SK-N-SH (cell line): ENCODE measurements at regions not wholly inside any gene's neighbourhood (a gene's known extent, or its start where the extent isn't known, plus 50 kb on each side); places are given as distances from the start of the nearest gene placed in this dataset.

Experiments
- CTCF ChIA-PET: fragments of 300-600, 350-600 bp; formaldehyde crosslinking; extraction: SDS; loops from one replicate; lab custom pipeline; 2021; lab: Yijun Ruan, JAX
- POLR2A ChIA-PET: fragments of 350-600 bp; sonication (Branson Sonifier 250); formaldehyde crosslinking; extraction: SDS; loops from one replicate; lab custom pipeline; 2020; ENCODE audit warnings: antibody characterized with exemption, inconsistent platforms; lab: Yijun Ruan, JAX
- DNase-seq: peaks from one replicate; pipeline ENCODE4 v3.0.0; 2012
- H2AFZ ChIP-seq: fragments of 200-600 bp; sonication (generic); 2 replicates; pipeline ENCODE4 v1.8.1; 2016; ENCODE audit warnings: antibody characterized with exemption, mild to moderate bottlenecking, low read depth
- H3F3A ChIP-seq: fragments of 200-600 bp; sonication (generic); replicated peaks from 2 replicates; pipeline ENCODE3; 2016; ENCODE audit warnings: antibody characterized with exemption, mild to moderate bottlenecking; ENCODE audit not compliant: insufficient read depth
- H3K27ac ChIP-seq, 2 experiments: fragments of 200-500 bp in 1 of 2; fragments of 200-600 bp in 1 of 2; sonication (Bioruptor generic) in 1 of 2; sonication (generic), shearing (Covaris generic) in 1 of 2; 2 replicates each; pipeline versions ENCODE4 v1.5.1 to v1.6.1; 2014 to 2016; ENCODE audit warnings: low read depth in 2 of 2, inconsistent platforms in 1 of 2, low read length in 1 of 2, mild to moderate bottlenecking in 1 of 2, mixed read lengths in 1 of 2
- H3K27me3 ChIP-seq: fragments of 200-600 bp; sonication (generic), shearing (Covaris generic); 2 replicates; pipeline ENCODE4 v1.6.1; 2016; ENCODE audit warnings: mixed run types; ENCODE audit not compliant: insufficient read depth
- H3K36me3 ChIP-seq, 2 experiments: fragments of 200-500 bp in 1 of 2; fragments of 200-600 bp in 1 of 2; sonication (Bioruptor generic) in 1 of 2; sonication (generic) in 1 of 2; replicated peaks in 1 of 2; 2 replicates each; pipeline versions ENCODE3 to v1.5.1; 2014 to 2016; ENCODE audit warnings: low read length in 1 of 2, mild to moderate bottlenecking in 1 of 2; ENCODE audit not compliant: insufficient read depth in 2 of 2, control insufficient read depth in 1 of 2
- H3K4me1 ChIP-seq, 2 experiments: fragments of 200-500 bp in 1 of 2; fragments of 200-600 bp in 1 of 2; sonication (Bioruptor generic) in 1 of 2; sonication (generic), shearing (Covaris generic) in 1 of 2; 2 replicates each; pipeline versions ENCODE4 v1.5.1 to v1.6.1; 2014 to 2016; ENCODE audit warnings: low read depth in 1 of 2, low read length in 1 of 2, mixed run types in 1 of 2; ENCODE audit not compliant: insufficient read depth in 2 of 2, control insufficient read depth in 1 of 2
- H3K4me2 ChIP-seq: fragments of 200-600 bp; sonication (generic), shearing (Covaris generic); 2 replicates; pipeline ENCODE4 v1.6.1; 2017; ENCODE audit warnings: mixed run types
- H3K4me3 ChIP-seq, 2 experiments: fragments of 200-500 bp in 1 of 2; fragments of 200-600 bp in 1 of 2; sonication (Bioruptor generic) in 1 of 2; sonication (generic), shearing (Covaris generic) in 1 of 2; 2 replicates each; pipeline versions ENCODE4 v1.5.1 to v1.8.1; 2014 to 2016; ENCODE audit warnings: low read depth in 2 of 2, inconsistent platforms in 1 of 2, low read length in 1 of 2, mild to moderate bottlenecking in 1 of 2, mixed read lengths in 1 of 2, moderate library complexity in 1 of 2
- H3K79me2 ChIP-seq: fragments of 200-600 bp; sonication (generic); 2 replicates; pipeline ENCODE4 v1.8.1; 2017; ENCODE audit warnings: mild to moderate bottlenecking; ENCODE audit not compliant: insufficient read depth
- H3K9ac ChIP-seq: fragments of 200-600 bp; sonication (generic); 2 replicates; pipeline ENCODE4 v1.6.1; 2017; ENCODE audit warnings: mixed run types
- H3K9me2 ChIP-seq: fragments of 200-600 bp; sonication (generic); 2 replicates; pipeline ENCODE4 v1.6.1; 2017; ENCODE audit warnings: mixed run types
- H3K9me3 ChIP-seq: fragments of 200-600 bp; sonication (generic); 2 replicates; pipeline ENCODE4 v1.6.1; 2017; ENCODE audit warnings: mixed run types, mild to moderate bottlenecking, moderate library complexity
- H4K20me1 ChIP-seq: fragments of 200-600 bp; sonication (generic); 2 replicates; pipeline ENCODE4 v1.6.1; 2017; ENCODE audit warnings: mild to moderate bottlenecking, mixed run types; ENCODE audit not compliant: insufficient read depth
- ELF1 ChIP-seq: IDR thresholded peaks from 2 replicates; pipeline ENCODE4 v1.4.0; 2012
- EP300 ChIP-seq, 2 experiments: IDR thresholded peaks; 2 replicates each; pipeline versions ENCODE4 v1.4.0 to v1.6.1; 2012; ENCODE audit warnings: borderline replicate concordance in 1 of 2, low read depth in 1 of 2, low read length in 1 of 2
- FOXM1 ChIP-seq: IDR thresholded peaks from 2 replicates; pipeline ENCODE4 v1.4.0; 2012; ENCODE audit warnings: low read depth, mild to moderate bottlenecking
- GATA2 ChIP-seq: sonication (generic); formaldehyde crosslinking; IDR thresholded peaks from 2 replicates; pipeline ENCODE4 v1.5.0; 2020; ENCODE audit warnings: mild to moderate bottlenecking, missing genetic modification reagents
- MXI1 ChIP-seq: IDR thresholded peaks from 2 replicates; pipeline ENCODE4 v1.6.1; 2012; ENCODE audit warnings: mild to moderate bottlenecking, low read depth, low read length, improper control_type of control experiment
- NFIC ChIP-seq: IDR thresholded peaks from 2 replicates; pipeline ENCODE4 v1.4.0; 2012; ENCODE audit warnings: borderline replicate concordance
- POLR2AphosphoS5 ChIP-seq: IDR thresholded peaks from 2 replicates; pipeline ENCODE4 v1.6.1; 2012; ENCODE audit warnings: low read depth, low read length
- RAD21 ChIP-seq: IDR thresholded peaks from 2 replicates; pipeline ENCODE4 v1.6.1; 2012; ENCODE audit warnings: mild to moderate bottlenecking, low read length
- RCOR1 ChIP-seq: fragments of 150-350 bp; IDR thresholded peaks from 2 replicates; pipeline ENCODE4 v1.6.1; 2017; ENCODE audit warnings: antibody characterized with exemption, low read length
- RFX5 ChIP-seq: IDR thresholded peaks from 2 replicates; pipeline ENCODE4 v1.6.1; 2012; ENCODE audit warnings: mild to moderate bottlenecking, improper control_type of control experiment, low read length
- SIN3A ChIP-seq: IDR thresholded peaks from 2 replicates; pipeline ENCODE4 v1.6.1; 2012; ENCODE audit warnings: low read depth, mild to moderate bottlenecking, low read length, moderate library complexity, borderline replicate concordance
- SMC3 ChIP-seq: IDR thresholded peaks from 2 replicates; pipeline ENCODE4 v1.6.1; 2012; ENCODE audit warnings: low read depth, low read length, improper control_type of control experiment
- TAF1 ChIP-seq: IDR thresholded peaks from 2 replicates; pipeline ENCODE4 v1.6.1; 2012; ENCODE audit warnings: low read depth, mild to moderate bottlenecking, low read length, moderate library complexity, borderline replicate concordance
- YY1 ChIP-seq: IDR thresholded peaks from 2 replicates; pipeline ENCODE4 v1.4.0; 2012; ENCODE audit warnings: low read depth, mild to moderate bottlenecking
- WGBS: methylation state at CpG from one replicate; pipeline ENCODE4 v1.1.6; 2017; ENCODE audit warnings: low lambda C conversion rate; 5-methylcytosine and 5-hydroxymethylcytosine counted together
- TF ChIP-seq, protein P1 (sequence below): IDR thresholded peaks from 2 replicates; pipeline ENCODE4 v1.6.1; 2012; ENCODE audit warnings: mild to moderate bottlenecking, low read depth, low read length, moderate library complexity
- TF ChIP-seq, protein P2 (sequence below): IDR thresholded peaks from 2 replicates; pipeline ENCODE4 v1.4.0; 2012; ENCODE audit warnings: low read depth, borderline replicate concordance
- TF ChIP-seq, protein P3 (sequence below): fragments of 200-600 bp; sonication (generic); IDR thresholded peaks from 2 replicates; pipeline ENCODE4 v1.6.1; 2017; ENCODE audit warnings: antibody characterized with exemption, mild to moderate bottlenecking, moderate library complexity

DNA sequence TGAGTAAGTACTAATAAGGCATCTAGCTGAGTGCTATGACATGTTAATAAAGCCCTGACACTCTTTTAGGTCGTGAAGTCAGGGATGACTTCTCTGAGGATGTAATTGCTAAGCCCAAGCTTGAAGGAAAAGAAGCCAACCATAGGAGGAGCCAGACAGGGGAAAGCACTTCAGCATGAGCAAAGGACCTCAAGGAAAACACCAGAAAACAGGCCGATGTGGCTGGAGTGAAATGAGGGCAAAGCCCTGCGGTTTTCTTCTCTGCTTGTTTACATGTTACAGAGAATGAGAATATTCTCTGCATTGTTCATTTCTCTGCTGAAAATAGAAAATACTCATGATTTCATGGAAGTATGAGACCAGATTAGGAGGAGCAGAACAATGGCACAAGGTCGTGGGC is 112.5 kb upstream of the ARHGAP28 start:
- Histone ChIP-seq H3K27me3 (no peaks in the 10 kb centered on the region), H3K36me3 (no peaks in the 10 kb centered on the region), H3F3A (no peaks in the 10 kb centered on the region), H3K27ac (no peak overlapping the region), H3K9ac (no peak overlapping the region), H2AFZ (no peak overlapping the region), H3K4me3 (no peak overlapping the region), H3K79me2 (no peaks in the 10 kb centered on the region), H3K4me2 (no peak overlapping the region), H3K9me3 (no peaks in the 10 kb centered on the region), H3K9me2 (no peaks in the 10 kb centered on the region), H3K4me1 (no peaks in the 10 kb centered on the region), H4K20me1 (no peaks in the 10 kb centered on the region)
- ChIA-PET CTCF (interaction anchor here (1.4 kb wide), 1 partner anchor 270 kb away, joined by 4 read pairs; no protein-coding TSS in a partner anchor), POLR2A (no interaction called here)
- TF ChIP-seq RCOR1 (no peak), SIN3A (no peak), POLR2AphosphoS5 (no peak), EP300 (IDR thresholded peaks at IDR 0.05; ENCODE audit: borderline replicate concordance in 1 of 2, low read depth in 1 of 2, low read length in 1 of 2) (no peak), YY1 (no peak), GATA2 (no peak), RAD21 (no peak), SMC3 (no peak), TAF1 (no peak), RFX5 (no peak), FOXM1 (no peak), NFIC (no peak), MXI1 (no peak), ELF1 (no peak)
- TF ChIP-seq, protein P1, sequence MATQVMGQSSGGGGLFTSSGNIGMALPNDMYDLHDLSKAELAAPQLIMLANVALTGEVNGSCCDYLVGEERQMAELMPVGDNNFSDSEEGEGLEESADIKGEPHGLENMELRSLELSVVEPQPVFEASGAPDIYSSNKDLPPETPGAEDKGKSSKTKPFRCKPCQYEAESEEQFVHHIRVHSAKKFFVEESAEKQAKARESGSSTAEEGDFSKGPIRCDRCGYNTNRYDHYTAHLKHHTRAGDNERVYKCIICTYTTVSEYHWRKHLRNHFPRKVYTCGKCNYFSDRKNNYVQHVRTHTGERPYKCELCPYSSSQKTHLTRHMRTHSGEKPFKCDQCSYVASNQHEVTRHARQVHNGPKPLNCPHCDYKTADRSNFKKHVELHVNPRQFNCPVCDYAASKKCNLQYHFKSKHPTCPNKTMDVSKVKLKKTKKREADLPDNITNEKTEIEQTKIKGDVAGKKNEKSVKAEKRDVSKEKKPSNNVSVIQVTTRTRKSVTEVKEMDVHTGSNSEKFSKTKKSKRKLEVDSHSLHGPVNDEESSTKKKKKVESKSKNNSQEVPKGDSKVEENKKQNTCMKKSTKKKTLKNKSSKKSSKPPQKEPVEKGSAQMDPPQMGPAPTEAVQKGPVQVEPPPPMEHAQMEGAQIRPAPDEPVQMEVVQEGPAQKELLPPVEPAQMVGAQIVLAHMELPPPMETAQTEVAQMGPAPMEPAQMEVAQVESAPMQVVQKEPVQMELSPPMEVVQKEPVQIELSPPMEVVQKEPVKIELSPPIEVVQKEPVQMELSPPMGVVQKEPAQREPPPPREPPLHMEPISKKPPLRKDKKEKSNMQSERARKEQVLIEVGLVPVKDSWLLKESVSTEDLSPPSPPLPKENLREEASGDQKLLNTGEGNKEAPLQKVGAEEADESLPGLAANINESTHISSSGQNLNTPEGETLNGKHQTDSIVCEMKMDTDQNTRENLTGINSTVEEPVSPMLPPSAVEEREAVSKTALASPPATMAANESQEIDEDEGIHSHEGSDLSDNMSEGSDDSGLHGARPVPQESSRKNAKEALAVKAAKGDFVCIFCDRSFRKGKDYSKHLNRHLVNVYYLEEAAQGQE: no peak
- TF ChIP-seq, protein P2, sequence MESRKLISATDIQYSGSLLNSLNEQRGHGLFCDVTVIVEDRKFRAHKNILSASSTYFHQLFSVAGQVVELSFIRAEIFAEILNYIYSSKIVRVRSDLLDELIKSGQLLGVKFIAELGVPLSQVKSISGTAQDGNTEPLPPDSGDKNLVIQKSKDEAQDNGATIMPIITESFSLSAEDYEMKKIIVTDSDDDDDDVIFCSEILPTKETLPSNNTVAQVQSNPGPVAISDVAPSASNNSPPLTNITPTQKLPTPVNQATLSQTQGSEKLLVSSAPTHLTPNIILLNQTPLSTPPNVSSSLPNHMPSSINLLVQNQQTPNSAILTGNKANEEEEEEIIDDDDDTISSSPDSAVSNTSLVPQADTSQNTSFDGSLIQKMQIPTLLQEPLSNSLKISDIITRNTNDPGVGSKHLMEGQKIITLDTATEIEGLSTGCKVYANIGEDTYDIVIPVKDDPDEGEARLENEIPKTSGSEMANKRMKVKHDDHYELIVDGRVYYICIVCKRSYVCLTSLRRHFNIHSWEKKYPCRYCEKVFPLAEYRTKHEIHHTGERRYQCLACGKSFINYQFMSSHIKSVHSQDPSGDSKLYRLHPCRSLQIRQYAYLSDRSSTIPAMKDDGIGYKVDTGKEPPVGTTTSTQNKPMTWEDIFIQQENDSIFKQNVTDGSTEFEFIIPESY: no peak
- TF ChIP-seq, protein P3, sequence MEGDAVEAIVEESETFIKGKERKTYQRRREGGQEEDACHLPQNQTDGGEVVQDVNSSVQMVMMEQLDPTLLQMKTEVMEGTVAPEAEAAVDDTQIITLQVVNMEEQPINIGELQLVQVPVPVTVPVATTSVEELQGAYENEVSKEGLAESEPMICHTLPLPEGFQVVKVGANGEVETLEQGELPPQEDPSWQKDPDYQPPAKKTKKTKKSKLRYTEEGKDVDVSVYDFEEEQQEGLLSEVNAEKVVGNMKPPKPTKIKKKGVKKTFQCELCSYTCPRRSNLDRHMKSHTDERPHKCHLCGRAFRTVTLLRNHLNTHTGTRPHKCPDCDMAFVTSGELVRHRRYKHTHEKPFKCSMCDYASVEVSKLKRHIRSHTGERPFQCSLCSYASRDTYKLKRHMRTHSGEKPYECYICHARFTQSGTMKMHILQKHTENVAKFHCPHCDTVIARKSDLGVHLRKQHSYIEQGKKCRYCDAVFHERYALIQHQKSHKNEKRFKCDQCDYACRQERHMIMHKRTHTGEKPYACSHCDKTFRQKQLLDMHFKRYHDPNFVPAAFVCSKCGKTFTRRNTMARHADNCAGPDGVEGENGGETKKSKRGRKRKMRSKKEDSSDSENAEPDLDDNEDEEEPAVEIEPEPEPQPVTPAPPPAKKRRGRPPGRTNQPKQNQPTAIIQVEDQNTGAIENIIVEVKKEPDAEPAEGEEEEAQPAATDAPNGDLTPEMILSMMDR: no peak
- no peak for DNase-seq
- WGBS: 53% methylated on average over 4 of the region's 4 CpGs
